Right lobe of liver (tissue), 6 donors: ENCODE measurements at regions not wholly inside any gene's neighbourhood (a gene's known extent, or its start where the extent isn't known, plus 50 kb on each side); places are given as distances from the start of the nearest gene placed in this dataset.

Experiments used
- ATAC-seq, 4 donors: fragments of 200-7000 bp; cut with Tn5 transposase; one replicate each; pipeline ENCODE4 v1.9.1; 2020; ENCODE audit warnings: mild to moderate bottlenecking in 4 of 4, moderate library complexity in 4 of 4
- DNase-seq, 3 donors: peaks; one replicate each; pipeline ENCODE4 v3.0.0-alpha.2; 2020
- H3K27ac ChIP-seq, 3 donors: fragments of 200-600 bp; one replicate each; pipeline ENCODE4 v1.8.0; 2022
- H3K27me3 ChIP-seq, 2 donors: fragments of 200-600 bp; one replicate each; pipeline ENCODE4 v1.8.0; 2022
- H3K36me3 ChIP-seq, 4 donors: fragments of 200-600 bp; sonication (generic) in 1 of 4; one replicate each; pipeline versions ENCODE4 v1.5.1 to v1.8.0; 2017 to 2022; ENCODE audit warnings: control low read depth in 1 of 4
- H3K4me1 ChIP-seq, 4 donors: fragments of 200-600 bp; sonication (generic) in 1 of 4; one replicate each; pipeline versions ENCODE4 v1.5.1 to v1.8.0; 2017 to 2022; ENCODE audit warnings: control low read depth in 1 of 4
- H3K4me3 ChIP-seq, 3 donors: fragments of 200-600 bp; one replicate each; pipeline ENCODE4 v1.8.0; 2022
- H3K9me3 ChIP-seq, 4 donors: fragments of 200-600 bp; sonication (generic) in 1 of 4; one replicate each; pipeline versions ENCODE4 v1.5.1 to v1.8.0; 2017 to 2022; ENCODE audit warnings: control low read depth in 1 of 4
- CTCF ChIP-seq, 4 donors: fragments of 200-600 bp in 3 of 4; fragments of 450-650 bp in 1 of 4; IDR thresholded peaks; one replicate each; pipeline versions ENCODE4 v1.5.1 to v1.8.0; 2016 to 2022; ENCODE audit warnings: antibody characterized with exemption in 4 of 4, mild to moderate bottlenecking in 2 of 4
- POLR2A ChIP-seq: fragments of 450-650 bp; IDR thresholded peaks from one replicate; pipeline ENCODE4 v1.6.1; 2017; ENCODE audit warnings: antibody characterized with exemption, mild to moderate bottlenecking
- WGBS: methylation state at CpG from one replicate; pipeline ENCODE4 v1.1.6; 2018; ENCODE audit warnings: low coverage, low lambda C conversion rate; ENCODE audit not compliant: insufficient coverage; ENCODE audit errors: missing lambda C conversion rate; 5-methylcytosine and 5-hydroxymethylcytosine counted together
- intact Hi-C, 2 donors: fragments of 100-400 bp; cut with DNase I; formaldehyde crosslinking; loops; one replicate each; pipeline versions ENCODE4 v1.11.2 to v1.14.1; 2022
- small RNA-seq, 2 experiments: library from RNA; depleted of rRNA; stranded (forward); fragments of <200 nt; gene quantifications; one replicate each; pipeline ENCODE3, GENCODE V24; 2016
- donor health status: DM: no; HTN: yes; CAD: no.
- donor health status: DM: no; HTN: no; CAD: no.
- donor health status: DM: no; HTN: no; CAD: no.
- donor health status: DM: no; HTN: yes; CAD: no.
- donor health status: DM: no; HTN: yes; CAD: no.

DNA sequence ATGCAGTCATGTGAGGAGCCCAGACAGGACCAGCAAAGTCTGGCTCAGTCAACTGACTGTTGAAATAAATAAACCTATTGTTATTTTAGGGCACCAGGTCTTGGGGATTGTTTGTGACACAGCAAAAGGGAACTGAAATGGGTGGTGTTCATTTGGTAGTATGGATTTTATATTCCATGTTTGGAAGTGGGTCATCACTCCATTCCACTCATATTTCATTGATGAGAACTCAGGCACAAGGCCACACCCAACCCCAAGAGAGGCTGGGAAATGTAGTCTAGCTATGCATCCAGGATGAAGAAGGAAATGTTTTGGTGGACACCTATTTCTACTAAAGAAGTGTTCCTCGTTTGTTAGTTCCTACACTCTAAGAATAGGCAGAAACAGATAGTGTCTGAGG, 64.9 kb upstream of the BTBD3 start:
- intact Hi-C loops, result no loop called here
- 25% methylated on average over 1 of the region's 1 CpG for WGBS

DNA sequence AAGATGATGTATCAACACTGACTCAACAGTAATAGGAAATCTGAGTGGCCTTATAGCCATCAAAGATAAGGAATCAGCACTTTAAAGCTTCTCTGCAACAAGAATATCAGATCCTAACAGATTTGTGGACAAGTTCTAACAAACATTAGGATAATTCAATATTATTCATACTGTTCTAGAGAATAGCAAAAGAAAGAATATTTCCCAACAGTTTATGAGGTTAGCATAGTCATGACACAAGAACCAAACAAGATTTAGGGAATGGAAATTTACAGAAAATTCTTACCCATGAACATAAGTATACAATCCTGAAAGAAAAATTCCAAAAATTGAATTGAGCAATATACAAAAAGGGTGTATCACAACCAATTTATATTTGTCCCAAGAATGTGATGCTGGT, 64.3 kb upstream of the BTBD3 start:
- intact Hi-C loops, result no loop called here

More for the DNA sequence above, 64.9 kb upstream of the BTBD3 start:
- no peak for TF ChIP-seq CTCF (IDR thresholded peaks at IDR 0.05)
- H3K36me3 ChIP-seq, result no peaks in the 10 kb centered on the region
- no peak overlapping the region for H3K27ac ChIP-seq
- no peak overlapping the region for H3K4me3 ChIP-seq
- no peaks in the 10 kb centered on the region for H3K27me3 ChIP-seq
- no peaks in the 10 kb centered on the region for H3K9me3 ChIP-seq
- no peak for DNase-seq
- no peak for ATAC-seq
- no peaks in the 10 kb centered on the region for H3K4me1 ChIP-seq

GRCh38 chr20:11861479-11861878, 56.2 kb upstream of the BTBD3 start:
- ATAC-seq, result no peak
- no peak for TF ChIP-seq CTCF (IDR thresholded peaks at IDR 0.05)
- no peak for TF ChIP-seq POLR2A
- Histone ChIP-seq H3K4me3 (no peak overlapping the region), H3K27me3 (no peaks in the 10 kb centered on the region), H3K36me3 (no peaks in the 10 kb centered on the region), H3K27ac (no peak overlapping the region), H3K4me1 (no peaks in the 10 kb centered on the region), H3K9me3 (no peaks in the 10 kb centered on the region)
- 22% methylated on average over 3 of the region's 3 CpGs for WGBS
- intact Hi-C loops, result no loop called here
- DNase-seq, result no peak

More for the DNA sequence above, 64.3 kb upstream of the BTBD3 start:
- no peak for ATAC-seq
- no peak for DNase-seq
- no peaks in the 10 kb centered on the region for H3K9me3 ChIP-seq
- no peak for TF ChIP-seq POLR2A
- TF ChIP-seq CTCF (IDR thresholded peaks at IDR 0.05), result no peak
- H3K27ac ChIP-seq, result no peak overlapping the region
- no peaks in the 10 kb centered on the region for H3K36me3 ChIP-seq
- H3K4me1 ChIP-seq, result no peaks in the 10 kb centered on the region
- H3K27me3 ChIP-seq, result no peaks in the 10 kb centered on the region
- H3K4me3 ChIP-seq, result no peak overlapping the region

GRCh38 chr20:11867291-11867919, 50.3 kb upstream of the BTBD3 start:
- TF ChIP-seq POLR2A, result no peak
- TF ChIP-seq CTCF (IDR thresholded peaks at IDR 0.05), result no peak
- intact Hi-C loops, result no loop called here
- WGBS, result 61% methylated on average over 6 of the region's 6 CpGs
- H3K27me3 ChIP-seq, result no peaks in the 10 kb centered on the region
- H3K4me1 ChIP-seq, result no peaks in the 10 kb centered on the region
- no peak for ATAC-seq
- H3K36me3 ChIP-seq, result no peaks in the 10 kb centered on the region
- no peak for DNase-seq
- H3K9me3 ChIP-seq, result no peaks in the 10 kb centered on the region
- H3K27ac ChIP-seq, result no peak overlapping the region
- no peak overlapping the region for H3K4me3 ChIP-seq

Small RNA genes lying in the stretch of these regions (small RNA-seq; reads per million reads assigned to genes)
- 0 reads per million in 2 experiments for gene AL080274.1
- gene RN7SKP111, result 0 to 0.29 reads per million in 2 experiments
